ENCODE measurements at regions not wholly inside any gene's neighbourhood (a gene's known extent, or its start where the extent isn't known, plus 50 kb on each side); places are given as distances from the start of the nearest gene placed in this dataset.

GRCh38 chr6:21383450-21384085 lies 210.0 kb upstream of the SOX4 start:
- CTCF ChIA-PET = no interaction called here
- Histone ChIP-seq H3K27ac (ENCODE audit: insufficient read depth in 1 of 2, low read depth in 1 of 2, low read length in 2 of 2, poor library complexity in 1 of 2, severe bottlenecking in 2 of 2) (no peak overlapping the region), H3K27me3 (replicated peaks in 2 of 5; ENCODE audit: control insufficient read depth in 4 of 5, insufficient read depth in 5 of 5, low read length in 4 of 5) (no peaks in the 10 kb centered on the region), H3K36me3 (ENCODE audit: control insufficient read depth in 4 of 4, insufficient read depth in 4 of 4, low read length in 3 of 4) (no peaks in the 10 kb centered on the region), H3K4me1 (ENCODE audit: control extremely low read depth in 1 of 4, control insufficient read depth in 4 of 4, insufficient read depth in 4 of 4, low read length in 3 of 4) (no peaks in the 10 kb centered on the region), H3K9me3 (ENCODE audit: control extremely low read depth in 1 of 5, control insufficient read depth in 4 of 5, insufficient read depth in 2 of 5, low read depth in 1 of 5, low read length in 4 of 5) (no peaks in the 10 kb centered on the region), H3K4me3 (ENCODE audit: control insufficient read depth in 1 of 7, extremely low read depth in 1 of 7, insufficient read depth in 4 of 7, low read depth in 2 of 7, low read length in 6 of 7) (no peak overlapping the region)
- POLR2A ChIA-PET = no interaction called here
- WGBS (ENCODE audit: insufficient coverage) = 97% methylated on average over 12 of the region's 17 CpGs
- no peak for DNase-seq

GRCh38 chr6:21384216-21384615 lies 209.3 kb upstream of the SOX4 start:
- H3K9me3 ChIP-seq (ENCODE audit: control extremely low read depth in 1 of 5, control insufficient read depth in 4 of 5, insufficient read depth in 2 of 5, low read depth in 1 of 5, low read length in 4 of 5) = no peaks in the 10 kb centered on the region
- no peak overlapping the region for H3K4me3 ChIP-seq (ENCODE audit: control insufficient read depth in 1 of 7, extremely low read depth in 1 of 7, insufficient read depth in 4 of 7, low read depth in 2 of 7, low read length in 6 of 7)
- H3K27me3 ChIP-seq (replicated peaks in 2 of 5; ENCODE audit: control insufficient read depth in 4 of 5, insufficient read depth in 5 of 5, low read length in 4 of 5) = no peaks in the 10 kb centered on the region
- 100% methylated on average over 1 of the region's 8 CpGs for WGBS (ENCODE audit: insufficient coverage)
- POLR2A ChIA-PET = no interaction called here
- CTCF ChIA-PET = no interaction called here
- no peak for DNase-seq
- H3K36me3 ChIP-seq (ENCODE audit: control insufficient read depth in 4 of 4, insufficient read depth in 4 of 4, low read length in 3 of 4) = no peaks in the 10 kb centered on the region
- no peaks in the 10 kb centered on the region for H3K4me1 ChIP-seq (ENCODE audit: control extremely low read depth in 1 of 4, control insufficient read depth in 4 of 4, insufficient read depth in 4 of 4, low read length in 3 of 4)
- H3K27ac ChIP-seq (ENCODE audit: insufficient read depth in 1 of 2, low read depth in 1 of 2, low read length in 2 of 2, poor library complexity in 1 of 2, severe bottlenecking in 2 of 2) = no peak overlapping the region

- WGBS (ENCODE audit: insufficient coverage) = 85% methylated on average over 2 of the region's 2 CpGs
- Histone ChIP-seq H3K4me1 (ENCODE audit: control extremely low read depth in 1 of 4, control insufficient read depth in 4 of 4, insufficient read depth in 4 of 4, low read length in 3 of 4) (no peaks in the 10 kb centered on the region), H3K36me3 (ENCODE audit: control insufficient read depth in 4 of 4, insufficient read depth in 4 of 4, low read length in 3 of 4) (no peaks in the 10 kb centered on the region), H3K9me3 (ENCODE audit: control extremely low read depth in 1 of 5, control insufficient read depth in 4 of 5, insufficient read depth in 2 of 5, low read depth in 1 of 5, low read length in 4 of 5) (no peaks in the 10 kb centered on the region), H3K27me3 (replicated peaks in 2 of 5; ENCODE audit: control insufficient read depth in 4 of 5, insufficient read depth in 5 of 5, low read length in 4 of 5) (no peaks in the 10 kb centered on the region), H3K4me3 (ENCODE audit: control insufficient read depth in 1 of 7, extremely low read depth in 1 of 7, insufficient read depth in 4 of 7, low read depth in 2 of 7, low read length in 6 of 7) (no peak overlapping the region), H3K27ac (ENCODE audit: insufficient read depth in 1 of 2, low read depth in 1 of 2, low read length in 2 of 2, poor library complexity in 1 of 2, severe bottlenecking in 2 of 2) (no peak overlapping the region)
- DNase-seq = no peak
- ChIA-PET POLR2A (no interaction called here), CTCF (no interaction called here)
These were observed 206.8 kb upstream of the SOX4 start for GRCh38 chr6:21386744-21387143.

- CTCF ChIA-PET = interaction anchor here (0.6 kb wide), 1 partner anchor 41 kb away, joined by 3 read pairs; no protein-coding TSS in a partner anchor
- Histone ChIP-seq H3K4me3 (ENCODE audit: control insufficient read depth in 1 of 7, extremely low read depth in 1 of 7, insufficient read depth in 4 of 7, low read depth in 2 of 7, low read length in 6 of 7) (no peak overlapping the region), H3K27ac (ENCODE audit: insufficient read depth in 1 of 2, low read depth in 1 of 2, low read length in 2 of 2, poor library complexity in 1 of 2, severe bottlenecking in 2 of 2) (no peak overlapping the region), H3K27me3 (replicated peaks in 2 of 5; ENCODE audit: control insufficient read depth in 4 of 5, insufficient read depth in 5 of 5, low read length in 4 of 5) (no peaks in the 10 kb centered on the region), H3K36me3 (ENCODE audit: control insufficient read depth in 4 of 4, insufficient read depth in 4 of 4, low read length in 3 of 4) (no peaks in the 10 kb centered on the region), H3K9me3 (ENCODE audit: control extremely low read depth in 1 of 5, control insufficient read depth in 4 of 5, insufficient read depth in 2 of 5, low read depth in 1 of 5, low read length in 4 of 5) (no peaks in the 10 kb centered on the region), H3K4me1 (ENCODE audit: control extremely low read depth in 1 of 4, control insufficient read depth in 4 of 4, insufficient read depth in 4 of 4, low read length in 3 of 4) (no peaks in the 10 kb centered on the region)
- WGBS (ENCODE audit: insufficient coverage) = 82% methylated on average over 4 of the region's 5 CpGs
- POLR2A ChIA-PET = no interaction called here
- no peak for DNase-seq
These were observed 202.9 kb upstream of the SOX4 start for GRCh38 chr6:21390532-21391213.

GRCh38 chr6:21392177-21392576 lies 201.4 kb upstream of the SOX4 start:
- H3K4me1 ChIP-seq (ENCODE audit: control extremely low read depth in 1 of 4, control insufficient read depth in 4 of 4, insufficient read depth in 4 of 4, low read length in 3 of 4) = no peaks in the 10 kb centered on the region
- no peaks in the 10 kb centered on the region for H3K36me3 ChIP-seq (ENCODE audit: control insufficient read depth in 4 of 4, insufficient read depth in 4 of 4, low read length in 3 of 4)
- DNase-seq = no peak
- no peaks in the 10 kb centered on the region for H3K27me3 ChIP-seq (replicated peaks in 2 of 5; ENCODE audit: control insufficient read depth in 4 of 5, insufficient read depth in 5 of 5, low read length in 4 of 5)
- 92% methylated on average over 2 of the region's 2 CpGs for WGBS (ENCODE audit: insufficient coverage)
- no peak overlapping the region for H3K27ac ChIP-seq (ENCODE audit: insufficient read depth in 1 of 2, low read depth in 1 of 2, low read length in 2 of 2, poor library complexity in 1 of 2, severe bottlenecking in 2 of 2)
- H3K4me3 ChIP-seq (ENCODE audit: control insufficient read depth in 1 of 7, extremely low read depth in 1 of 7, insufficient read depth in 4 of 7, low read depth in 2 of 7, low read length in 6 of 7) = no peak overlapping the region
- ChIA-PET CTCF (no interaction called here), POLR2A (no interaction called here)
- H3K9me3 ChIP-seq (ENCODE audit: control extremely low read depth in 1 of 5, control insufficient read depth in 4 of 5, insufficient read depth in 2 of 5, low read depth in 1 of 5, low read length in 4 of 5) = no peaks in the 10 kb centered on the region

GRCh38 chr6:21393441-21394165 lies 199.9 kb upstream of the SOX4 start:
- no peaks in the 10 kb centered on the region for H3K9me3 ChIP-seq (ENCODE audit: control extremely low read depth in 1 of 5, control insufficient read depth in 4 of 5, insufficient read depth in 2 of 5, low read depth in 1 of 5, low read length in 4 of 5)
- CTCF ChIA-PET = no interaction called here
- no peak for DNase-seq
- H3K4me3 ChIP-seq (ENCODE audit: control insufficient read depth in 1 of 7, extremely low read depth in 1 of 7, insufficient read depth in 4 of 7, low read depth in 2 of 7, low read length in 6 of 7) = no peak overlapping the region
- no peaks in the 10 kb centered on the region for H3K36me3 ChIP-seq (ENCODE audit: control insufficient read depth in 4 of 4, insufficient read depth in 4 of 4, low read length in 3 of 4)
- 62% methylated on average over 3 of the region's 10 CpGs for WGBS (ENCODE audit: insufficient coverage)
- no peak overlapping the region for H3K27ac ChIP-seq (ENCODE audit: insufficient read depth in 1 of 2, low read depth in 1 of 2, low read length in 2 of 2, poor library complexity in 1 of 2, severe bottlenecking in 2 of 2)
- POLR2A ChIA-PET = no interaction called here
- no peaks in the 10 kb centered on the region for H3K27me3 ChIP-seq (replicated peaks in 2 of 5; ENCODE audit: control insufficient read depth in 4 of 5, insufficient read depth in 5 of 5, low read length in 4 of 5)
- H3K4me1 ChIP-seq (ENCODE audit: control extremely low read depth in 1 of 4, control insufficient read depth in 4 of 4, insufficient read depth in 4 of 4, low read length in 3 of 4) = no peaks in the 10 kb centered on the region

- no peaks in the 10 kb centered on the region for H3K4me1 ChIP-seq (ENCODE audit: control extremely low read depth in 1 of 4, control insufficient read depth in 4 of 4, insufficient read depth in 4 of 4, low read length in 3 of 4)
- WGBS (ENCODE audit: insufficient coverage) = 10% methylated on average over 2 of the region's 2 CpGs
- no peaks in the 10 kb centered on the region for H3K9me3 ChIP-seq (ENCODE audit: control extremely low read depth in 1 of 5, control insufficient read depth in 4 of 5, insufficient read depth in 2 of 5, low read depth in 1 of 5, low read length in 4 of 5)
- H3K27ac ChIP-seq (ENCODE audit: insufficient read depth in 1 of 2, low read depth in 1 of 2, low read length in 2 of 2, poor library complexity in 1 of 2, severe bottlenecking in 2 of 2) = no peak overlapping the region
- ChIA-PET POLR2A (interaction anchor here (0.9 kb wide), 1 partner anchor 10 kb away, joined by 3 read pairs; no protein-coding TSS in a partner anchor), CTCF (no interaction called here)
- H3K36me3 ChIP-seq (ENCODE audit: control insufficient read depth in 4 of 4, insufficient read depth in 4 of 4, low read length in 3 of 4) = no peaks in the 10 kb centered on the region
- H3K4me3 ChIP-seq (ENCODE audit: control insufficient read depth in 1 of 7, extremely low read depth in 1 of 7, insufficient read depth in 4 of 7, low read depth in 2 of 7, low read length in 6 of 7) = no peak overlapping the region
- DNase-seq = no peak
- no peaks in the 10 kb centered on the region for H3K27me3 ChIP-seq (replicated peaks in 2 of 5; ENCODE audit: control insufficient read depth in 4 of 5, insufficient read depth in 5 of 5, low read length in 4 of 5)
These were observed 198.4 kb upstream of the SOX4 start for GRCh38 chr6:21395121-21395520.
